ENCODE measurements at regions not wholly inside any gene's neighbourhood (a gene's known extent, or its start where the extent isn't known, plus 50 kb on each side); places are given as distances from the start of the nearest gene placed in this dataset.
A peak's percentile ranks its signal among the peaks of the same experiment; 100 is the strongest.

DNA sequence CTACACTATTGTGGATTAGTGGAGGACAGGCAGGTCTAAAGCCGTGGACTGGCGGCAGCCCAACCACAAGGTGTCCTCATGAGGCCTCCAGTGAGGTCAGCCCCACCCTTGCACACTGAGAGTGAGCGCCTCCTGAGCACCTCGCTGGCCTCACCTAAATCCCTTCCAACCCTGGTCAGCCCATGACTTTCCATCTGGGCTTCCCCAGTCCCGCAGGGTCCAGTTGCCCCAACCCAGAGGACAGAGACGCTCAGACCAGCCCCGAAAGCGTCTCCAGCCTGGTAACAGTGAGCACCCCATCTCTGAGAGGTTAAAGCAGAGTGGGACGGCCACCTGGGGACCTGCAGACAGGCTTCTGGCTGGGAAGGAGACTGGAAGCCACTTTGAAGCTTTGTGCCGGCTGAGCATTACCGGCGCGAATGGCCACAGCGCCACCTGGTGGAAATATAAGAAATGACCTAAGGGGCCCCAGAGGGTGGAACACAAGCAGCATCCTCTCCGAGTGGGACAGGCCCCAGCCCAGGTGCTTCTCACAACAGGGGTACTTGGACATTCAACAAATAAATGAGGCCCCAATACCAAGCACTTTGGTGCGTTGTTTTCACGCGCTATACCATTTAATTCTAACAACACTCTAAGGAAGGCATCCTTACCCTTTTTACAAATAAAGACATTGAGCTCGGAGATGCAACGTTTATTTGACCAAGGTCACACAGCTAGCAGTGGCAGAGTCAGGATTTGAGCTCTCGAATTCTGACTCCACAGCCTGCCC, 65.7 kb upstream of the TOP1 start:
- H3K27ac ChIP-seq: no peak overlapping the region; the same call in 1 of the 2 replicates
- TF ChIP-seq, protein P1, sequence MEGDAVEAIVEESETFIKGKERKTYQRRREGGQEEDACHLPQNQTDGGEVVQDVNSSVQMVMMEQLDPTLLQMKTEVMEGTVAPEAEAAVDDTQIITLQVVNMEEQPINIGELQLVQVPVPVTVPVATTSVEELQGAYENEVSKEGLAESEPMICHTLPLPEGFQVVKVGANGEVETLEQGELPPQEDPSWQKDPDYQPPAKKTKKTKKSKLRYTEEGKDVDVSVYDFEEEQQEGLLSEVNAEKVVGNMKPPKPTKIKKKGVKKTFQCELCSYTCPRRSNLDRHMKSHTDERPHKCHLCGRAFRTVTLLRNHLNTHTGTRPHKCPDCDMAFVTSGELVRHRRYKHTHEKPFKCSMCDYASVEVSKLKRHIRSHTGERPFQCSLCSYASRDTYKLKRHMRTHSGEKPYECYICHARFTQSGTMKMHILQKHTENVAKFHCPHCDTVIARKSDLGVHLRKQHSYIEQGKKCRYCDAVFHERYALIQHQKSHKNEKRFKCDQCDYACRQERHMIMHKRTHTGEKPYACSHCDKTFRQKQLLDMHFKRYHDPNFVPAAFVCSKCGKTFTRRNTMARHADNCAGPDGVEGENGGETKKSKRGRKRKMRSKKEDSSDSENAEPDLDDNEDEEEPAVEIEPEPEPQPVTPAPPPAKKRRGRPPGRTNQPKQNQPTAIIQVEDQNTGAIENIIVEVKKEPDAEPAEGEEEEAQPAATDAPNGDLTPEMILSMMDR (conservative IDR thresholded peaks at IDR 0.05): peak; percentile 98

DNA sequence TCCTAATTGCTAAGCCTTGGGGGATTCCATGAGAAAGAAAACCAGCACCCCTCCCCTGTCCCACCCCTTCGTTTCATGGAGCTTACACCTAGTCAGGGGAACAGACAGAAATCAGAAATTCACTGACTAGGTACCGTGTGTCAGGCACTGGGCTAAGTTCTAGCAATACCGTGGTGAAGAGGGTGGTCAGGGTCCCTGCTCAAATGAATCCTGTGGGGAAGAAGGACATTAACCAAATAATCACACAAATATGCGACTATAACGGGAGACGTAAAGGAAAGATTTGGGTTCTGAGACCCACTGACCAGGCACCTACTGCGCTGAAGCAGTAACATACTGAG, 65.1 kb upstream of the TOP1 start:
- H3K27ac ChIP-seq: no peak overlapping the region
- TF ChIP-seq, protein P1 (conservative IDR thresholded peaks at IDR 0.05): no peak

DNA sequence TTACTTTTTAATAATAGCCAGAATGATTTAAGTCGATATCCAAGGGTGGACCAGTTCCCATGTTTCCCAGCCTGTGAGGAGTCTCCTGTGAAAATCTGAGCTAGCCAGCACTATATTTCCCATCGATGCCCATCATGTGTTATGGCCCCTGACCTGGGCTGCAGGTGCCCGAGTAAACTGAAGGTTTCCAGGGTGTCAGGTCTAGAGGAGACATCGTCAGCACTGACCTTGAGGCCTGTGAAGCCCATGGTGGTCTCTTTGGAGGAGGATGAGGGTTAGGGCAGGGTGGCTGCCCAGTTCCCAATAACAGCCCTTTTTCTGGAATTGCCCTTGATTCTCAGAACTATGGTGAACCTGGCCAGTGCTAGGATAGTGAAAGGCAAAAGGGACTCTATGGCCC, 63.0 kb upstream of the TOP1 start:
- TF ChIP-seq, protein P1 (conservative IDR thresholded peaks at IDR 0.05): no peak
- no peak overlapping the region for H3K27ac ChIP-seq

- TF ChIP-seq, protein P1 (conservative IDR thresholded peaks at IDR 0.05): peak; percentile 49
- H3K27ac ChIP-seq: no peak overlapping the region
These were observed 62.5 kb upstream of the TOP1 start for GRCh38 chr20:40966103-40966502.

- TF ChIP-seq, protein P1 (conservative IDR thresholded peaks at IDR 0.05): no peak
- no peak overlapping the region for H3K27ac ChIP-seq
These were observed 62.0 kb upstream of the TOP1 start for GRCh38 chr20:40966516-40967185.

- no peak overlapping the region for H3K27ac ChIP-seq
- TF ChIP-seq, protein P1 (conservative IDR thresholded peaks at IDR 0.05): no peak
These were observed 60.9 kb upstream of the TOP1 start for GRCh38 chr20:40967700-40968099.

- TF ChIP-seq, protein P1 (conservative IDR thresholded peaks at IDR 0.05): peak; percentile 99
- peak overlapping the region; percentile 16; the same call in 1 of the 2 replicates for H3K27ac ChIP-seq
These were observed 59.6 kb upstream of the TOP1 start for GRCh38 chr20:40968816-40969562.

All from VCaP (cell line).